Skin epidermis (tissue), 12 donors: ENCODE measurements at regions not wholly inside any gene's neighbourhood (a gene's known extent, or its start where the extent isn't known, plus 50 kb on each side); places are given as distances from the start of the nearest gene placed in this dataset.

Experiments used
- H3K27ac ChIP-seq, 21 experiments: fragments of 200-600 bp; sonication (generic) in 11 of 21; one replicate each; pipeline ENCODE4 v1.5.0; 2020; ENCODE audit warnings: mild to moderate bottlenecking in 3 of 21, inconsistent platforms in 2 of 21, moderate library complexity in 2 of 21
- H3K4me3 ChIP-seq, 7 experiments: fragments of 200-600 bp; sonication (generic) in 2 of 7; one replicate each; pipeline ENCODE4 v1.5.0; 2020; ENCODE audit warnings: inconsistent platforms in 2 of 7, mild to moderate bottlenecking in 2 of 7, moderate library complexity in 1 of 7

GRCh38 chr1:83742446-83742845, 256.5 kb downstream of the TTLL7 start:
- Histone ChIP-seq H3K4me3 (no peak overlapping the region), H3K27ac (no peak overlapping the region)

- no peak overlapping the region for H3K4me3 ChIP-seq
- no peak overlapping the region for H3K27ac ChIP-seq
Measured at GRCh38 chr1:83741770-83742169, 257.2 kb downstream of the TTLL7 start.

- Histone ChIP-seq H3K27ac (no peak overlapping the region), H3K4me3 (no peak overlapping the region)
Measured at GRCh38 chr1:83741348-83741747, 257.6 kb downstream of the TTLL7 start.

- Histone ChIP-seq H3K4me3 (no peak overlapping the region), H3K27ac (no peak overlapping the region)
Measured at GRCh38 chr1:83735526-83735925, 263.4 kb downstream of the TTLL7 start.

- no peak overlapping the region for H3K4me3 ChIP-seq
Measured at GRCh38 chr1:83734420-83734819, 264.5 kb downstream of the TTLL7 start.

GRCh38 chr1:83725735-83726360, 273.1 kb downstream of the TTLL7 start:
- Histone ChIP-seq H3K27ac (no peak overlapping the region), H3K4me3 (no peak overlapping the region)

More at GRCh38 chr1:83734420-83734819, 264.5 kb downstream of the TTLL7 start:
- no peak overlapping the region for H3K27ac ChIP-seq

GRCh38 chr1:83718338-83718737, 280.6 kb downstream of the TTLL7 start:
- Histone ChIP-seq H3K27ac (no peak overlapping the region), H3K4me3 (no peak overlapping the region)

- no peak overlapping the region for H3K27ac ChIP-seq
- no peak overlapping the region for H3K4me3 ChIP-seq
Measured at GRCh38 chr1:83717785-83718184, 281.1 kb downstream of the TTLL7 start.

- Histone ChIP-seq H3K4me3 (no peak overlapping the region), H3K27ac (no peak overlapping the region)
Measured at GRCh38 chr1:83716641-83717040, 282.3 kb downstream of the TTLL7 start.

GRCh38 chr1:83715550-83715949, 283.4 kb downstream of the TTLL7 start:
- Histone ChIP-seq H3K27ac (no peak overlapping the region), H3K4me3 (no peak overlapping the region)

GRCh38 chr1:83709662-83710061, 289.3 kb downstream of the TTLL7 start:
- Histone ChIP-seq H3K4me3 (no peak overlapping the region), H3K27ac (no peak overlapping the region)

GRCh38 chr1:83706354-83706938, 292.5 kb downstream of the TTLL7 start:
- no peak overlapping the region for H3K4me3 ChIP-seq
- no peak overlapping the region for H3K27ac ChIP-seq

GRCh38 chr1:83705091-83705490, 293.8 kb downstream of the TTLL7 start:
- Histone ChIP-seq H3K27ac (no peak overlapping the region), H3K4me3 (no peak overlapping the region)

- H3K27ac ChIP-seq: no peak overlapping the region
- no peak overlapping the region for H3K4me3 ChIP-seq
Measured at GRCh38 chr1:83704350-83704749, 294.6 kb downstream of the TTLL7 start.

GRCh38 chr1:83702356-83702755, 296.6 kb downstream of the TTLL7 start:
- Histone ChIP-seq H3K27ac (no peak overlapping the region), H3K4me3 (no peak overlapping the region)

- Histone ChIP-seq H3K4me3 (no peak overlapping the region), H3K27ac (no peak overlapping the region)
Measured at GRCh38 chr1:83701355-83701754, 297.6 kb downstream of the TTLL7 start.

GRCh38 chr1:83698644-83699043, 300.3 kb downstream of the TTLL7 start:
- H3K27ac ChIP-seq: no peak overlapping the region
- H3K4me3 ChIP-seq: no peak overlapping the region

GRCh38 chr1:83697961-83698360, 301.0 kb downstream of the TTLL7 start:
- no peak overlapping the region for H3K4me3 ChIP-seq
- no peak overlapping the region for H3K27ac ChIP-seq

GRCh38 chr1:83697220-83697619, 301.7 kb downstream of the TTLL7 start:
- H3K27ac ChIP-seq: no peak overlapping the region
- H3K4me3 ChIP-seq: no peak overlapping the region

- Histone ChIP-seq H3K27ac (peak overlapping the region in 3 of 21 experiments; percentile 26 to 63 (median 37)), H3K4me3 (no peak overlapping the region)
Measured at GRCh38 chr1:83694449-83694848, 304.5 kb downstream of the TTLL7 start.

- Histone ChIP-seq H3K4me3 (peak overlapping the region in 1 of 7 experiments; percentile 11), H3K27ac (peak overlapping the region in 7 of 21 experiments; percentile 7 to 81 (median 39))
Measured at GRCh38 chr1:83693427-83694126, 305.4 kb downstream of the TTLL7 start.
